ENCODE measurements at regions not wholly inside any gene's neighbourhood (a gene's known extent, or its start where the extent isn't known, plus 50 kb on each side); places are given as distances from the start of the nearest gene placed in this dataset.
A peak's percentile ranks its signal among the peaks of the same experiment; 100 is the strongest.
"Not testable (repeated sequence)": the region's sequence is repeated elsewhere in the genome, so short reads cannot be mapped to it uniquely, and the experiment has no call there.

DNA sequence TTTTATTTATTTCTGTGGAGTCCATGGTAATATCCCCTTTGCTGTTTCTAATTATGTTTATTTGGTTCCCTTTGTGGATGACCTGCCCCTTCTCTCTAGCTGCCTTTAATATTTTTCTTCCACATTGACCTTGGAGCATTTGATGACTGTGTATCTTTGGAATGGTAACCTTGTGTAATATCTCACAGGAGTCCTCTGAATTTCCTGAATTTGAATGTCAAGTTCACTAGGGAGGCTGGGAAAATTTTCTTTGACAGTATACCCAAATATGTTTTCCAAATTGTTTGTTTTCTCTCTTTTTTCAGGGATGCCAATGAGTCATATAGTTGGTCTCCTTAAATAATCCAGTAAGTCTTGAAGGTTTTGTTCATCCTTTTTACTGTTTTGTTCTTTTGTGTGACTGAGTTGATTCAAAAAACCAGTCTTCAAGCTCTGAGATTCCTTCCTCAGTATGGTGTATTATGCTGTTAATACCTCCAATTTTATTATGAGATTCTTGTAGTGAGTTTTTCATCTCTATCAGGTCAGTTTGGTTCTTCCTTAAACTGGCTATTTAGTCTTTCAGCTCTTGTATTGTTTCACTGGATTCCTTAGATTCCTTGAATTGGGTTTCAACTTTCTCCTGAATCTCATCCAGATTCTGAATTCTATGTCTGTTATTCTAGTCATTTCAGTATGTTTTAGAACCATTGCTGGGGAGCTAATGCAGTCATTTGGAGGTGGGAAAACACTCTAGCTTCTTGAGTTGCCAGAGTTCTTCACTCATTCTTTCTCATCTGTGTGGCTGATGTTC, 349.0 kb upstream of the TARS1 start:
- H3K27me3 ChIP-seq (replicated peaks; ENCODE audit: insufficient read depth) = no peaks in the 10 kb centered on the region
- no peaks in the 10 kb centered on the region for H3K36me3 ChIP-seq (ENCODE audit: low read depth)
- peak overlapping the region; percentile 80 for H3K27ac ChIP-seq
- no peak for TF ChIP-seq EZH2phosphoT487 (IDR thresholded peaks at IDR 0.05; ENCODE audit: insufficient read depth, low read depth)
- no peak for TF ChIP-seq EZH2 (IDR thresholded peaks at IDR 0.05; ENCODE audit: insufficient read depth, poor library complexity, severe bottlenecking)
- H3K9me2 ChIP-seq (ENCODE audit: insufficient read depth) = no peaks in the 10 kb centered on the region
- no peaks in the 10 kb centered on the region for H4K20me1 ChIP-seq (ENCODE audit: insufficient read depth)
- peak overlapping the region; percentile 30 for H3K4me3 ChIP-seq
- H3K79me2 ChIP-seq (ENCODE audit: insufficient read depth) = no peaks in the 10 kb centered on the region
- in situ Hi-C loops (cut with MboI) = no loop called here
- peaks cover 53% of the 10 kb centered on the region for H3F3A ChIP-seq (ENCODE audit: insufficient read depth)
- peak; percentile 81 for DNase-seq
- H3K4me2 ChIP-seq (ENCODE audit: unreplicated experiment) = peak overlapping the region; percentile 87
- H2AFZ ChIP-seq = peak overlapping the region; percentile 56
- peaks cover 45% of the 10 kb centered on the region for H3K4me1 ChIP-seq (ENCODE audit: insufficient read depth)
- H3K9me3 ChIP-seq (ENCODE audit: low read depth) = no peaks in the 10 kb centered on the region
- H3K9ac ChIP-seq = peak overlapping the region; percentile 10

DNA sequence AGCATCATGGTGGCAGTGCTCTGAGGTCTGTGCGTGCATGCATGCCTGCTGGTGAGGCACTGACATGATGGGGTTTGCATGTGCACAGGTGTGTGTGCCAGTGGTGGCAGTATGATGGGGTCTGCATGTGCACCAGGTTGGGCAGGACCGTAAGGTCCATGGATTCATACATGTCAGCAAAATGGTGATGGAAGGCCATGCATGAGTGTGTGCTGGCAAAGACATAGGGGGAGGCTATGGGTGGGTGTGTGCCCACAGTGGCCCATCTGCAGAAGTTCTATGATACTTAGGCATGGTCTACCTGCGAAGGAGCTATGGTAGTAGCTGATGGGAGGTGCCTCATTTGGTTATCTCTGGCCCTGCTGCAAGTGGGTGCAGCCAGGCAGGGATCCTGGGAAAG, 348.0 kb upstream of the TARS1 start:
- Histone ChIP-seq H3K4me1 (ENCODE audit: insufficient read depth) (peaks cover 44% of the 10 kb centered on the region), H4K20me1 (ENCODE audit: insufficient read depth) (no peaks in the 10 kb centered on the region), H3K79me2 (ENCODE audit: insufficient read depth) (no peaks in the 10 kb centered on the region), H3K4me3 (no peak overlapping the region), H3K9me3 (ENCODE audit: low read depth) (no peaks in the 10 kb centered on the region), H3K9ac (no peak overlapping the region), H3F3A (ENCODE audit: insufficient read depth) (peaks cover 52% of the 10 kb centered on the region), H3K36me3 (ENCODE audit: low read depth) (no peaks in the 10 kb centered on the region), H3K9me2 (ENCODE audit: insufficient read depth) (no peaks in the 10 kb centered on the region), H3K4me2 (ENCODE audit: unreplicated experiment) (peak overlapping the region; percentile 87), H2AFZ (no peak overlapping the region), H3K27me3 (replicated peaks; ENCODE audit: insufficient read depth) (no peaks in the 10 kb centered on the region), H3K27ac (peak overlapping the region; percentile 80; the same call in 1 of the 2 replicates)
- WGBS, 2 experiments (ENCODE audit: low coverage in 1 of 2, low lambda C conversion rate in 2 of 2, missing lambda C conversion rate in 2 of 2) = 79 to 88% methylated on average over 3 of the region's 3 CpGs
- no peak for TF ChIP-seq EZH2phosphoT487 (IDR thresholded peaks at IDR 0.05; ENCODE audit: insufficient read depth, low read depth)
- no peak for TF ChIP-seq EZH2 (IDR thresholded peaks at IDR 0.05; ENCODE audit: insufficient read depth, poor library complexity, severe bottlenecking)
- in situ Hi-C loops (cut with MboI) = no loop called here
- DNase-seq = no peak

DNA sequence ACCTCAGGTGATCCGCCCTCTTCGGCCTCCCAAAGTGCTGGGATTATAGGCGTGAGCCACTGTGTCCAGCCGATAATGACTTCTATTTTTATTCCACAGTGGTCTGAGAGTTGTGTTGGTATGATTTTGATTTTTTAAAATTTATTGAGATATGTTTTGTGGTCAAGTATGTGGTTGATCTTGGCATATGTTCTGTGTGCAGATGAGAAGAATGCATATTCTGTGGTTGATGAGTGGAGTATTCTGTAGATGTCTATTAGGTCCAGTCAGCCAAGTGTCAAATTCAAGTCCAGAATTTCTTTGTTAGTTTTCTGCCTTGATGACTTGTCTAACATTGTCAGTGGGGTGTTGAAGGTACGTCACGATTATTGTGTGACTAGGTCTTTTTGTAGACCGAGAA, 338.2 kb upstream of the TARS1 start:
- H3K4me3 ChIP-seq = no peak overlapping the region
- H2AFZ ChIP-seq = no peak overlapping the region
- H3K4me1 ChIP-seq (ENCODE audit: insufficient read depth) = peaks cover 20% of the 10 kb centered on the region
- no peaks in the 10 kb centered on the region for H3K27me3 ChIP-seq (replicated peaks; ENCODE audit: insufficient read depth)
- H3K27ac ChIP-seq = no peak overlapping the region
- no peak overlapping the region for H3K9ac ChIP-seq
- DNase-seq = no peak
- H3K36me3 ChIP-seq (ENCODE audit: low read depth) = no peaks in the 10 kb centered on the region
- no peaks in the 10 kb centered on the region for H3K9me3 ChIP-seq (ENCODE audit: low read depth)
- H4K20me1 ChIP-seq (ENCODE audit: insufficient read depth) = no peaks in the 10 kb centered on the region
- no peaks in the 10 kb centered on the region for H3K79me2 ChIP-seq (ENCODE audit: insufficient read depth)
- TF ChIP-seq EZH2 (IDR thresholded peaks at IDR 0.05; ENCODE audit: insufficient read depth, poor library complexity, severe bottlenecking) (no peak), EZH2phosphoT487 (IDR thresholded peaks at IDR 0.05; ENCODE audit: insufficient read depth, low read depth) (no peak)
- no peak overlapping the region for H3K4me2 ChIP-seq (ENCODE audit: unreplicated experiment)
- WGBS, 2 experiments (ENCODE audit: low coverage in 1 of 2, low lambda C conversion rate in 2 of 2, missing lambda C conversion rate in 2 of 2) = 74 to 85% methylated on average over 7 of the region's 7 CpGs
- in situ Hi-C loops (cut with MboI) = no loop called here
- H3F3A ChIP-seq (ENCODE audit: insufficient read depth) = peaks cover 23% of the 10 kb centered on the region
- H3K9me2 ChIP-seq (ENCODE audit: insufficient read depth) = no peaks in the 10 kb centered on the region

DNA sequence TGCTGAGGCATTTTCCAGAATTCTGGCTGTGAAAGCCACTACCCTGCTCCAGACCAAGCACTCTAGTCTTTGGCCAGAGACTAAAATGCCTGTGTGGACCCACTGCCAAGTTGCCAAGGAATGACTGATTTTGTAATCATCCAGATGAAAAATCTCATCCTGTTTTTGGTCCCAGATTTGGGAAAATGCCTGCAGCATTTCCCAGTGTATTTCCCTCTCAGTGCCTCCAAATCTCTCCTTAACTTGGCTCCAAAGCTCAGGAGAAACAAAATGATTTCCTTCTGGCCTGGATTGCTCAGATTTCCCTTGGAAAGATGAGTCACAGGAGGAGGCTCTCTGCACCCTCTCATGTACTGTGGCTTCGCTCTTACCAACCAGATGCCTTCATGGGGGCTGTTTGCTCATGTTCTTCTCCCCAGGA, 335.2 kb upstream of the TARS1 start:
- Histone ChIP-seq H3K9me3 (ENCODE audit: low read depth) (no peaks in the 10 kb centered on the region), H3K27ac (peak overlapping the region; percentile 64), H3K36me3 (ENCODE audit: low read depth) (no peaks in the 10 kb centered on the region), H3K9ac (no peak overlapping the region), H3K4me1 (ENCODE audit: insufficient read depth) (peaks cover 25% of the 10 kb centered on the region), H2AFZ (peak overlapping the region; percentile 50), H4K20me1 (ENCODE audit: insufficient read depth) (no peaks in the 10 kb centered on the region), H3K9me2 (ENCODE audit: insufficient read depth) (no peaks in the 10 kb centered on the region), H3K27me3 (replicated peaks; ENCODE audit: insufficient read depth) (no peaks in the 10 kb centered on the region), H3K4me3 (no peak overlapping the region), H3K4me2 (ENCODE audit: unreplicated experiment) (peak overlapping the region; percentile 65), H3K79me2 (ENCODE audit: insufficient read depth) (no peaks in the 10 kb centered on the region), H3F3A (ENCODE audit: insufficient read depth) (peaks cover 28% of the 10 kb centered on the region)
- DNase-seq = peak; percentile 90
- TF ChIP-seq EZH2 (IDR thresholded peaks at IDR 0.05; ENCODE audit: insufficient read depth, poor library complexity, severe bottlenecking) (no peak), EZH2phosphoT487 (IDR thresholded peaks at IDR 0.05; ENCODE audit: insufficient read depth, low read depth) (no peak)
- WGBS, 2 experiments (ENCODE audit: low coverage in 1 of 2, low lambda C conversion rate in 2 of 2, missing lambda C conversion rate in 2 of 2) = 0 to 7% methylated on average over 1 of the region's 1 CpG
- in situ Hi-C loops (cut with MboI) = no loop called here

DNA sequence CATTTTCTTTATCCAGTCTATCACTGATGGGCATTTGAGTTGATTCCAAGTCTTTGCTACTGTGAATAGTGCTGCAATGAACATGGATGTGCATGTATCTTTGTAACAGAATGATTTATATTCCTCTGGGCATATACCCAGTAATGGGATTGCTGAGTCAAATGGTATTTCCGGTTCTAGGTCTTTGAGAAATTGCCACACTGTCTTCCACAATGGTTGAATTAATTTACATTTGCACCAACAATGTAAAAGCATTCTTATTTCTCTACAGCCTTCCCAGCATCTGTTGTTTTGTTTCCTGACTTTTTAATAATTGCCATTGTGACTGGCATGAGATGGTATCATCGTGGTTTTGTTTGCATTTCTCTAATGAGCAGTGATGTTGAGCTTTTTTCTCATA, 330.3 kb upstream of the TARS1 start:
- Histone ChIP-seq H3K4me1 (ENCODE audit: insufficient read depth) (peaks cover 20% of the 10 kb centered on the region), H3F3A (ENCODE audit: insufficient read depth) (peaks cover 22% of the 10 kb centered on the region)
- in situ Hi-C loops (cut with MboI); H4K20me1 ChIP-seq (ENCODE audit: insufficient read depth); H3K79me2 ChIP-seq (ENCODE audit: insufficient read depth); H3K36me3 ChIP-seq (ENCODE audit: low read depth); H3K4me2 ChIP-seq (ENCODE audit: unreplicated experiment); H3K9ac ChIP-seq; H3K4me3 ChIP-seq; H3K27ac ChIP-seq; H3K27me3 ChIP-seq (replicated peaks; ENCODE audit: insufficient read depth); H3K9me2 ChIP-seq (ENCODE audit: insufficient read depth); H2AFZ ChIP-seq; H3K9me3 ChIP-seq (ENCODE audit: low read depth): not testable (repeated sequence)
- 61 to 64% methylated on average over 2 of the region's 2 CpGs for WGBS, 2 experiments (ENCODE audit: low coverage in 1 of 2, low lambda C conversion rate in 2 of 2, missing lambda C conversion rate in 2 of 2)
- peak; percentile 41 for DNase-seq
